ENCODE measurements at regions not wholly inside any gene's neighbourhood (a gene's known extent, or its start where the extent isn't known, plus 50 kb on each side); places are given as distances from the start of the nearest gene placed in this dataset.

DNA sequence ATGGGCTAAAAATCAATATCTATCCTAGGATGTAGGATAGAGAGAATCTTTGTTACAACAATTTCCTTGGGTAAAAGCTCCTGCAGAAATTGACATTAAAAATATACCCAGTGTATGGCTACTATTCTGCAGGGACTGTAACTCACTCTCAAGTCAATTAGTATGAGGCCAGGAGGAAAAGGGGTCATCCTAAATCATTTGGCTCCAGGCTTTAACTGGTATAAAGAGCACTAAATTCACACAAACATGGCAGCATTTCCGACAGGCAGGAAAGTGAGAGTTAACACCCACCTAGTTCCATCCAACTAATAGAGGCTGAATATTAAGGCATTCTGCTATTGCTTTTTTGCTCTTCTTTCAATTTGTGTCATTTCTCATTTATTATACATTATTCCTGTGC lies 218.6 kb upstream of the C1orf87 start:
- H2AFZ ChIP-seq (ENCODE audit: low read length), result no peak overlapping the region
- no peaks in the 10 kb centered on the region for H3K9me2 ChIP-seq (ENCODE audit: insufficient read depth, low read length)
- H3K4me1 ChIP-seq (ENCODE audit: insufficient read depth, low read length, poor library complexity, severe bottlenecking), result no peaks in the 10 kb centered on the region
- intact Hi-C loops (cut with micrococcal nuclease; ENCODE audit: unreplicated experiment), result no loop called here
- CTCF ChIA-PET (ENCODE audit: unreplicated experiment), result no interaction called here
- H3K9me3 ChIP-seq (ENCODE audit: low read length), result no peaks in the 10 kb centered on the region
- TF ChIP-seq, protein P1, sequence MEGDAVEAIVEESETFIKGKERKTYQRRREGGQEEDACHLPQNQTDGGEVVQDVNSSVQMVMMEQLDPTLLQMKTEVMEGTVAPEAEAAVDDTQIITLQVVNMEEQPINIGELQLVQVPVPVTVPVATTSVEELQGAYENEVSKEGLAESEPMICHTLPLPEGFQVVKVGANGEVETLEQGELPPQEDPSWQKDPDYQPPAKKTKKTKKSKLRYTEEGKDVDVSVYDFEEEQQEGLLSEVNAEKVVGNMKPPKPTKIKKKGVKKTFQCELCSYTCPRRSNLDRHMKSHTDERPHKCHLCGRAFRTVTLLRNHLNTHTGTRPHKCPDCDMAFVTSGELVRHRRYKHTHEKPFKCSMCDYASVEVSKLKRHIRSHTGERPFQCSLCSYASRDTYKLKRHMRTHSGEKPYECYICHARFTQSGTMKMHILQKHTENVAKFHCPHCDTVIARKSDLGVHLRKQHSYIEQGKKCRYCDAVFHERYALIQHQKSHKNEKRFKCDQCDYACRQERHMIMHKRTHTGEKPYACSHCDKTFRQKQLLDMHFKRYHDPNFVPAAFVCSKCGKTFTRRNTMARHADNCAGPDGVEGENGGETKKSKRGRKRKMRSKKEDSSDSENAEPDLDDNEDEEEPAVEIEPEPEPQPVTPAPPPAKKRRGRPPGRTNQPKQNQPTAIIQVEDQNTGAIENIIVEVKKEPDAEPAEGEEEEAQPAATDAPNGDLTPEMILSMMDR (conservative IDR thresholded peaks at IDR 0.05; ENCODE audit: low read length), result no peak
- TF ChIP-seq EZH2phosphoT487 (IDR thresholded peaks at IDR 0.05; ENCODE audit: borderline replicate concordance, low read depth, low read length), result no peak
- BruUV-seq (replicated peaks), result no TSS peak
- H3K27ac ChIP-seq (ENCODE audit: low read depth, low read length, poor library complexity, severe bottlenecking), result no peak overlapping the region
- no peak overlapping the region for H3K4me3 ChIP-seq (ENCODE audit: low read depth, low read length, poor library complexity, severe bottlenecking)
- no peaks in the 10 kb centered on the region for H4K20me1 ChIP-seq (ENCODE audit: insufficient read depth, low read length)
- no peaks in the 10 kb centered on the region for H3K79me2 ChIP-seq (ENCODE audit: insufficient read depth, low read depth, low read length)
- no peaks in the 10 kb centered on the region for H3K36me3 ChIP-seq (ENCODE audit: insufficient read depth, low read length)
- H3K4me2 ChIP-seq (ENCODE audit: low read length), result no peak overlapping the region
- DNase-seq (ENCODE audit: low spot score), result no peak
- POLR2A ChIA-PET, result no interaction called here

DNA sequence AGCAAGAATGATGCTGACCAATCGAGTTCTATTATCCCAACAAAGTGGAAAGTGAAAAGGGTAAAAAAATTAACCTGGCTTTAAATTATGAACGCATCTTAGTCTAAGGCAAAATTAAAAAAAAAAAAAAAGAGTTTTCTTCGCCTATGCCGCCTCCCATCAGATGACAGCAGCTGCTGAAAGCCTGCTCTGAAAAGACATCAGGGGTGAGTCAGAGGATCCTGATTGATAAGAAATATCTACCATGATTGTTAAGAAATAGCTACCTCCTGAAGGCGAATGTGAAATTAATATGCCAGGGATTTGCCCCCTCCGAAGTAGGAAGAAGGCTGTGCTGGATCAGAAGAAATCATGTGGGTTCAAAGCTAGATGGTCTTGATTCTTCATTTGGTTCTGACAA lies 216.8 kb upstream of the C1orf87 start:
- Histone ChIP-seq H3K9me2 (ENCODE audit: insufficient read depth, low read length) (no peaks in the 10 kb centered on the region), H2AFZ (ENCODE audit: low read length) (no peak overlapping the region), H4K20me1 (ENCODE audit: insufficient read depth, low read length) (no peaks in the 10 kb centered on the region), H3K9me3 (ENCODE audit: low read length) (no peaks in the 10 kb centered on the region), H3K4me3 (ENCODE audit: low read depth, low read length, poor library complexity, severe bottlenecking) (no peak overlapping the region), H3K27ac (ENCODE audit: low read depth, low read length, poor library complexity, severe bottlenecking) (no peak overlapping the region), H3K4me1 (ENCODE audit: insufficient read depth, low read length, poor library complexity, severe bottlenecking) (no peaks in the 10 kb centered on the region), H3K36me3 (ENCODE audit: insufficient read depth, low read length) (no peaks in the 10 kb centered on the region), H3K79me2 (ENCODE audit: insufficient read depth, low read depth, low read length) (no peaks in the 10 kb centered on the region), H3K4me2 (ENCODE audit: low read length) (no peak overlapping the region)
- TF ChIP-seq, protein P1 (conservative IDR thresholded peaks at IDR 0.05; ENCODE audit: low read length), result no peak
- TF ChIP-seq EZH2phosphoT487 (IDR thresholded peaks at IDR 0.05; ENCODE audit: borderline replicate concordance, low read depth, low read length), result no peak
- intact Hi-C loops (cut with micrococcal nuclease; ENCODE audit: unreplicated experiment), result no loop called here
- ChIA-PET CTCF (ENCODE audit: unreplicated experiment) (interaction anchor here (0.6 kb wide), 1 partner anchor 213 kb away, joined by 3 read pairs; no protein-coding TSS in a partner anchor), POLR2A (no interaction called here)
- BruUV-seq (replicated peaks), result no TSS peak
- DNase-seq (ENCODE audit: low spot score), result no peak

DNA sequence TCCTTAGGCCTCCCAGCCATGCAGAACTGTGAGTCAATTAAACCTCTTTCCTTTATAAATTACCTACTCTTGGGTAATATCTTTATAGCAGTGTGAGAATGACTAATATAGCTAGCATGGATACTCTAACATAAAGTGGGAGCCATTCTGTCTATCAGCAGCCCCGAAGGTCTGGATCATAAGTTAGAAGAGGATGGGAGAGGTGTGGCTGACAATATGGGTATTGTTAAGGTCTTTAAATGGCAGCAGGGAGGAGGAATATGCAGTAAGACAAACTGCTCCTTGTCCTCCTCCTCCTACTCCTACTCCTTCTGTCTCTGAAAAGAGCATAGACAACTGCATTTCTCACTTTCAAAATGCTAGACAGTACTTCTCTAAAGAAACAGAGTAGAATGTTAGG lies 214.0 kb upstream of the C1orf87 start:
- no peak for TF ChIP-seq EZH2phosphoT487 (IDR thresholded peaks at IDR 0.05; ENCODE audit: borderline replicate concordance, low read depth, low read length)
- TF ChIP-seq, protein P1 (conservative IDR thresholded peaks at IDR 0.05; ENCODE audit: low read length), result no peak
- POLR2A ChIA-PET, result no interaction called here
- no peak for DNase-seq (ENCODE audit: low spot score)
- H3K4me2 ChIP-seq (ENCODE audit: low read length), result no peak overlapping the region
- H2AFZ ChIP-seq (ENCODE audit: low read length), result no peak overlapping the region
- H3K36me3 ChIP-seq (ENCODE audit: insufficient read depth, low read length), result no peaks in the 10 kb centered on the region
- no TSS peak for BruUV-seq (replicated peaks)
- no peaks in the 10 kb centered on the region for H3K9me3 ChIP-seq (ENCODE audit: low read length)
- no peaks in the 10 kb centered on the region for H3K9me2 ChIP-seq (ENCODE audit: insufficient read depth, low read length)
- H3K79me2 ChIP-seq (ENCODE audit: insufficient read depth, low read depth, low read length), result no peaks in the 10 kb centered on the region
- CTCF ChIA-PET (ENCODE audit: unreplicated experiment), result no interaction called here
- intact Hi-C loops (cut with micrococcal nuclease; ENCODE audit: unreplicated experiment), result no loop called here
- H3K4me1 ChIP-seq (ENCODE audit: insufficient read depth, low read length, poor library complexity, severe bottlenecking), result no peaks in the 10 kb centered on the region
- no peaks in the 10 kb centered on the region for H4K20me1 ChIP-seq (ENCODE audit: insufficient read depth, low read length)
- no peak overlapping the region for H3K27ac ChIP-seq (ENCODE audit: low read depth, low read length, poor library complexity, severe bottlenecking)
- no peak overlapping the region for H3K4me3 ChIP-seq (ENCODE audit: low read depth, low read length, poor library complexity, severe bottlenecking)

Measured in OCI-LY7 (cell line).